Chondrocyte (in vitro differentiated cells): ENCODE measurements at regions not wholly inside any gene's neighbourhood (a gene's known extent, or its start where the extent isn't known, plus 50 kb on each side); places are given as distances from the start of the nearest gene placed in this dataset.
"Not testable (repeated sequence)": the region's sequence is repeated elsewhere in the genome, so short reads cannot be mapped to it uniquely, and the experiment has no call there.

Source experiments
- DNase-seq: peaks from one replicate; pipeline ENCODE4 v3.0.0; 2021; ENCODE audit warnings: mixed read lengths, low spot score
- H3K27ac Mint-ChIP-seq: one replicate; pipeline ENCODE4 v1.8.0; 2021; ENCODE audit warnings: mild to moderate bottlenecking, moderate library complexity, mixed read lengths; ENCODE audit not compliant: unreplicated experiment
- H3K27me3 Mint-ChIP-seq: 2 replicates; pipeline ENCODE4 v1.8.0; 2021; ENCODE audit warnings: low read depth, mixed read lengths
- H3K36me3 Mint-ChIP-seq: 2 replicates; pipeline ENCODE4 v1.8.0; 2021; ENCODE audit warnings: low read depth, mixed read lengths
- H3K4me1 Mint-ChIP-seq: 2 replicates; pipeline ENCODE4 v1.8.0; 2021; ENCODE audit warnings: low read depth, mild to moderate bottlenecking, mixed read lengths
- H3K4me3 Mint-ChIP-seq: one replicate; pipeline ENCODE4 v1.8.0; 2021; ENCODE audit warnings: mild to moderate bottlenecking, moderate library complexity, mixed read lengths; ENCODE audit not compliant: unreplicated experiment
- H3K9me3 Mint-ChIP-seq: 2 replicates; pipeline ENCODE4 v1.8.0; 2021; ENCODE audit warnings: low read depth, mixed read lengths
- TF ChIP-seq, protein P1 (sequence below): fragments of 200-600 bp; sonication (generic); IDR thresholded peaks from 2 replicates; pipeline ENCODE4 v1.5.0; 2021; ENCODE audit warnings: antibody characterized with exemption, mild to moderate bottlenecking, moderate library complexity

DNA sequence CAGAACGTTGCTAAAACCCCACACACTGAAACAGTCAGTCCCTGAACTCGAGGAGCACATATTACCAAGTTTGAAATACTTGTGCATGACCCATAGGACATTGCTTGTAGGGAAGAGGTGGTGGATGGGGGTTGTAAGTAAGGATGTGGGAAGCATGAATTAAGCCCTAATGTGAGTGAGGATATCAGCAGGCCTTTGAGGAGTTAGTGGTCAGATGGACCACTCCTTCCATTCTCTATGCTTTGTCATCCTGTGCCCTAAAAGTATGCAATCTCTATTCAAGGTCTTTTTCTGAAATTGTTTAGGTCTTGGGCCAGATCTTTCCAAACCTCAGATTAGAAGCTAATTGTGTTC is 70.9 kb upstream of the SAMSN1 start:
- H3K4me3 Mint-ChIP-seq = no peak overlapping the region
- no peak for DNase-seq
- TF ChIP-seq, protein P1, sequence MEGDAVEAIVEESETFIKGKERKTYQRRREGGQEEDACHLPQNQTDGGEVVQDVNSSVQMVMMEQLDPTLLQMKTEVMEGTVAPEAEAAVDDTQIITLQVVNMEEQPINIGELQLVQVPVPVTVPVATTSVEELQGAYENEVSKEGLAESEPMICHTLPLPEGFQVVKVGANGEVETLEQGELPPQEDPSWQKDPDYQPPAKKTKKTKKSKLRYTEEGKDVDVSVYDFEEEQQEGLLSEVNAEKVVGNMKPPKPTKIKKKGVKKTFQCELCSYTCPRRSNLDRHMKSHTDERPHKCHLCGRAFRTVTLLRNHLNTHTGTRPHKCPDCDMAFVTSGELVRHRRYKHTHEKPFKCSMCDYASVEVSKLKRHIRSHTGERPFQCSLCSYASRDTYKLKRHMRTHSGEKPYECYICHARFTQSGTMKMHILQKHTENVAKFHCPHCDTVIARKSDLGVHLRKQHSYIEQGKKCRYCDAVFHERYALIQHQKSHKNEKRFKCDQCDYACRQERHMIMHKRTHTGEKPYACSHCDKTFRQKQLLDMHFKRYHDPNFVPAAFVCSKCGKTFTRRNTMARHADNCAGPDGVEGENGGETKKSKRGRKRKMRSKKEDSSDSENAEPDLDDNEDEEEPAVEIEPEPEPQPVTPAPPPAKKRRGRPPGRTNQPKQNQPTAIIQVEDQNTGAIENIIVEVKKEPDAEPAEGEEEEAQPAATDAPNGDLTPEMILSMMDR = no peak
- no peaks in the 10 kb centered on the region for H3K4me1 Mint-ChIP-seq
- no peaks in the 10 kb centered on the region for H3K9me3 Mint-ChIP-seq
- H3K27ac Mint-ChIP-seq = no peak overlapping the region
- no peaks in the 10 kb centered on the region for H3K27me3 Mint-ChIP-seq
- H3K36me3 Mint-ChIP-seq = no peaks in the 10 kb centered on the region

DNA sequence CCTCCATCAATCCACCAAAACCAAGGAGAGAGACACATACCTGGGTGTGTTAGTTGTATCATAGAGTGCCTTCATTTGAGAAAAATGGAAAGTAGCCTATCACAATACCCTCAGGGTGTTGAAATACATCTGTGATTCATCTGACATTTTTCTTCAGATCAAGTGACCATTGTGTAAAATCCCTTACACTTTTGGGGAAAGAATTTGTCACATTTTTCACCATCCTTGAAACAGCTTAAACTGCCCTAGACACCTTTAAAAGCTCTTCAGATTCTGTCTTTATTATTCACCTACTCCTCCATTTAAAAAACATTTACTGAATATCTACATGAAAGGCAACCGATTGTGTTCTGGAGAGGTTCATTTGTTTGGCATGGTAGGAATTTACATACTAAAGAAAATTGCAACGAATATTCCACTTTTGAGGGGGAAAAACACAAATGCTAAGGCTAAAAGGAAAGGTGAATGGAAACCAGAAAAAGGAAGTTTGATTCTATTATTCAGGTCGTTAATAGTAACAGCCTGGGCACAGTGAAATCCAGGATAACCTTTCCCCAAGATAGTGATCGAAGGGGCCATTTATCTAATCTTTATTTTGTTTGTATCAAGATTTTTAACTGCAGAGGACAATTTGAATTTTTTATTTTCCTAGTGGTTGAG is 70.4 kb upstream of the SAMSN1 start:
- Mint-ChIP-seq H3K27ac (no peak overlapping the region), H3K4me1 (no peaks in the 10 kb centered on the region), H3K4me3 (no peak overlapping the region), H3K9me3 (no peaks in the 10 kb centered on the region), H3K36me3 (no peaks in the 10 kb centered on the region), H3K27me3 (no peaks in the 10 kb centered on the region)
- no peak for DNase-seq
- TF ChIP-seq, protein P1 = no peak

DNA sequence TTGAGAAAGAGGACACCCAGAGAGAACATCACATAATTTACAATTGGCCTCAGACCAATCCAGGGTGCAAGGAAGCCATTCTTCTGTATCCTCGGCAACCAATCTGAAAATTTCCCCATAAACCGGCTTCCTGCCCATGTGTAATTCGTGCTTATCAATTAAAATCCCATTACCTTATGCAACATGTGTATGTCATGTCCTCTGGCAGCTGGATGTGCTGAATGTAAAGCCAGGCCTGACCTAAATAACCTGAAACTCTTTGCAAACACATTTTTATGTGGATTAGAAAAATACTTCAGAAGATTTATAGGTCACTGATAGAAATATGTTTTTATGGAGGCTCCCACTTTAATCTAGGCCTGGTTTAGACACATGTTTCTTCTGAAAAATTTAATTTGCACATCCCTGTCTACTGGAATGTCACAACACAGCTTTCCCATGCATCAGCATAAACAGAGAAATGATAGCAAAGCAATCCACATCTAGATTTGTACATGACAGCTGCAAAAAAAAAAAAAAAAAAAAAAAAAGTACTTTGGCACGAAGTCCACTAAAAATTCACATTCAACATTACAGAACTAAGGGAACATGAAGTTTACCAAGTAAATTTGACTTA is 69.4 kb upstream of the SAMSN1 start:
- Mint-ChIP-seq H3K9me3 (peaks cover 5% of the 10 kb centered on the region), H3K4me1 (no peaks in the 10 kb centered on the region), H3K27me3 (no peaks in the 10 kb centered on the region), H3K36me3 (no peaks in the 10 kb centered on the region), H3K4me3 (no peak overlapping the region), H3K27ac (no peak overlapping the region)
- TF ChIP-seq, protein P1 = no peak
- DNase-seq = no peak

DNA sequence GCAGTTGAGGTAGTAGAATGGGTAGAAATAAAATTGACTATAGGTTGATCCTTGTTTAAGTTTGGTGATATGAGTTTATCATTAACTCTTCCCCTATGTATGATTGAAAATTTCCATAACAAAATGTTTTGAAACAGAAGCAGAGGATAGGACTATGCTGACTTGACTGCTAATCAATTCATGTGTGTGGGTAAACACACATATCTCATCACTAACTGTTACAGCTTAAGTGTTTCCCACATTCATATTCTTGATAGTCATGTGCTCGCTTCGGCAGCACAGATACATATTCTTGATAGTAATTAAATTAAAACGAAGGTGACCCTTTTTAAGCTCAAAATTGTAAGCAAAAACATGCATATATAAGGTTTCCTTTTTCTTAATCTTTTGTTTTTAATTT is 68.2 kb upstream of the SAMSN1 start:
- peaks cover 7% of the 10 kb centered on the region for H3K9me3 Mint-ChIP-seq
- TF ChIP-seq, protein P1 = no peak
- H3K4me3 Mint-ChIP-seq = no peak overlapping the region
- no peaks in the 10 kb centered on the region for H3K4me1 Mint-ChIP-seq
- H3K36me3 Mint-ChIP-seq = no peaks in the 10 kb centered on the region
- H3K27me3 Mint-ChIP-seq = no peaks in the 10 kb centered on the region
- H3K27ac Mint-ChIP-seq = no peak overlapping the region
- no peak for DNase-seq

DNA sequence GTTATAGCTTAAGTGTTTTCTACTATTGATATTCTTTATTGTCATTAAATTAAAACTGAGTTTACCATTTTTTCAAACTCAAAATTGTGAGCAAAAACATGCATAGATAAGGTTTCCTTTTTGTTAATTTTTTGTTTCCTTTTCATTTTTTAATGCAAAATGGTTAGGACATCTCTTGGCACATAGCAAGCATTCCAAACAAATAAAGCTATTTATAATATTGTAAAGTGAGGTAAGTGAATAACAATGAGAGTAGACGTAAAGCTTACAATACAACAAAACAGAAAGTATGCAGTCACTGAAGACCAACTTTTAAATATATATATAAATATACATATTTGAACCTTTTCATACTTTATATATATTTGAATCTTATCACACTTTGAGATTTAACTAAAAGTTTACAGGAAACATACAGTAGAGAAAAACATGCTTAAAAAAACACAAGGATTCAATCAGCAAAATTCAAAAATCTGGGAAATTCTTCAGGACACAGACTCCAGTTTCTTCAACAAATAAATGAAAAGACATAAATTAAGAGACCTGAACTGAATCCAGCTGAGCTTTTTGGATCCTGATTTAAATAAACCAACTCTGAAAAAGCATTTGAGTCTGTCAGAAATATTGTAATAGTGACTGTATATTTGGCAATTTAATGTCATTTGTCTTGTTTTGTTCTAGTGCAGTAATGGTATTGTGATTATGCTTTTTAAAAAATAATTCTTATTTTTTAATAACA is 67.5 kb upstream of the SAMSN1 start:
- no peak for DNase-seq
- no peaks in the 10 kb centered on the region for H3K36me3 Mint-ChIP-seq
- no peak overlapping the region for H3K4me3 Mint-ChIP-seq
- no peak overlapping the region for H3K27ac Mint-ChIP-seq
- TF ChIP-seq, protein P1 = no peak
- peaks cover 7% of the 10 kb centered on the region for H3K9me3 Mint-ChIP-seq
- no peaks in the 10 kb centered on the region for H3K27me3 Mint-ChIP-seq
- no peaks in the 10 kb centered on the region for H3K4me1 Mint-ChIP-seq

DNA sequence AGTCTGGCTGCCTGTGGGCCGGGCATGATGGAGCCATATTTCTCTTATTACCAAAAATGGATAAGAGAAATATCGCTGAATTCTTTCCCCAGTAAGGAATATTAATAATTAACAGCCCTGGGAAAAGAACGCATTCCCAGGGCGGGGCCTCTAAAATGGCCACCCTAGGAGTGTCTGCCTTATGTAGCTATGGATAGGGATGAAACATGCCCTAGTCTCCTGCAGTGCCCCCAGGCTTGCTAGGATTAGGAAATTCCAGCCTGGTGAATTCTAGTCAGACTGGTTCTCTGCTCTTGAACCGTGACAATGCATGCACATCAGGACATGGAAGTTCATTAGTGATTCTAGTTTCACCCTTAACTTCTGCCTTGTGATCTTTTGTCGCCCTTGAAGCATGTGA is 64.0 kb upstream of the SAMSN1 start:
- not testable (repeated sequence) for H3K27ac Mint-ChIP-seq, H3K9me3 Mint-ChIP-seq, DNase-seq, H3K4me1 Mint-ChIP-seq, H3K4me3 Mint-ChIP-seq, H3K27me3 Mint-ChIP-seq, H3K36me3 Mint-ChIP-seq
